ENCODE measurements at regions not wholly inside any gene's neighbourhood (a gene's known extent, or its start where the extent isn't known, plus 50 kb on each side); places are given as distances from the start of the nearest gene placed in this dataset.
"Not testable (repeated sequence)": the region's sequence is repeated elsewhere in the genome, so short reads cannot be mapped to it uniquely, and the experiment has no call there.

DNA sequence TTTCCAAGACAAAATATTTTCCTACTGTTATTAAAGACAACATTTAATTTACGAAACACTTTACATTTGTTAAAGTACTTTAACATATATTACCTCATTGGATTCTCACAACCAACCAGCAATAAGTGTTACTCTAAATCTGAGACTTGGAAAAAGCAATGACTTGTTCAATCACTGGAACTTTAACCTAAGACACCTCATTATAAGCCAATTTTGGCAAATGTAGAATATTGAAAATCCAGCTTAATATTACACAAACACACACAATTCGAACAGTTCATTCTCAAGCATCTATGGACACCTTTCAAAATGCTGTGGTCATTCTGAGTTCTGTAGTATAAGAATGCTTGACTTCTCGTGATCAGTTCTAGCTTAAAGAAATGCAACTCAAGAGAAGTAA is 619.4 kb upstream of the CHAC2 start:
- Histone ChIP-seq H3K9ac (ENCODE audit: low read length) (no peak overlapping the region), H3K9me2 (replicated peaks; ENCODE audit: insufficient read depth, low read length) (no peaks in the 10 kb centered on the region), H3K27ac (ENCODE audit: low read length) (no peak overlapping the region), H3K4me3 (ENCODE audit: low read length) (no peak overlapping the region), H3K4me1 (ENCODE audit: low read length) (no peaks in the 10 kb centered on the region), H4K20me1 (ENCODE audit: insufficient read depth, low read depth, low read length) (no peaks in the 10 kb centered on the region), H3K27me3 (ENCODE audit: low read length) (no peaks in the 10 kb centered on the region), H2AFZ (ENCODE audit: low read length) (no peak overlapping the region), H3K4me2 (ENCODE audit: low read depth, low read length, poor library complexity, severe bottlenecking) (no peak overlapping the region), H3K36me3 (ENCODE audit: insufficient read depth, low read length) (no peaks in the 10 kb centered on the region), H3K79me2 (ENCODE audit: low read length) (no peaks in the 10 kb centered on the region), H3K9me3 (ENCODE audit: low read length) (no peaks in the 10 kb centered on the region)
- DNase-seq, result no peak

DNA sequence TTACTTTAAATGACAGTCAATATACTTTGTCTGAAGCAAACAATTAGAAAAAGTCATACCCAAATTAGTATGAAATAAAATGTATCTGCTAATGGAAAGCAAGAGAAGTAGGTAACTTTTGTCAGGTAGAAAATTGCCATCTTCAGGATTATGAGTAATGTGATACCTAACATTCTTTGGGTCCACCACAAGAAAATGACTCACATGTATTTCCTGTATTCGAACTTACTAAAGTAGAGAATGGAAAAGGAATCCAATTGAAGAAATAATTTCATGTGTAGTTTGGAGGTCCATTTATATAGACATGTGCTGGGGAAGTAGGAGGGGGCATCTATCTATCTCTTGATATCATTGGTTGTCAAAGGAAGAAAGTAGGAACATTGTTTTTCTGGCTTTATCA is 636.2 kb upstream of the CHAC2 start:
- H3K4me2 ChIP-seq (ENCODE audit: low read depth, low read length, poor library complexity, severe bottlenecking), result no peak overlapping the region
- H3K36me3 ChIP-seq (ENCODE audit: insufficient read depth, low read length), result no peaks in the 10 kb centered on the region
- H3K9me2 ChIP-seq (replicated peaks; ENCODE audit: insufficient read depth, low read length), result no peaks in the 10 kb centered on the region
- no peak overlapping the region for H3K27ac ChIP-seq (ENCODE audit: low read length)
- no peaks in the 10 kb centered on the region for H4K20me1 ChIP-seq (ENCODE audit: insufficient read depth, low read depth, low read length)
- no peaks in the 10 kb centered on the region for H3K9me3 ChIP-seq (ENCODE audit: low read length)
- no peak overlapping the region for H2AFZ ChIP-seq (ENCODE audit: low read length)
- H3K9ac ChIP-seq (ENCODE audit: low read length), result no peak overlapping the region
- H3K4me1 ChIP-seq (ENCODE audit: low read length), result no peaks in the 10 kb centered on the region
- H3K27me3 ChIP-seq (ENCODE audit: low read length), result no peaks in the 10 kb centered on the region
- no peaks in the 10 kb centered on the region for H3K79me2 ChIP-seq (ENCODE audit: low read length)
- no peak overlapping the region for H3K4me3 ChIP-seq (ENCODE audit: low read length)
- no peak for DNase-seq

DNA sequence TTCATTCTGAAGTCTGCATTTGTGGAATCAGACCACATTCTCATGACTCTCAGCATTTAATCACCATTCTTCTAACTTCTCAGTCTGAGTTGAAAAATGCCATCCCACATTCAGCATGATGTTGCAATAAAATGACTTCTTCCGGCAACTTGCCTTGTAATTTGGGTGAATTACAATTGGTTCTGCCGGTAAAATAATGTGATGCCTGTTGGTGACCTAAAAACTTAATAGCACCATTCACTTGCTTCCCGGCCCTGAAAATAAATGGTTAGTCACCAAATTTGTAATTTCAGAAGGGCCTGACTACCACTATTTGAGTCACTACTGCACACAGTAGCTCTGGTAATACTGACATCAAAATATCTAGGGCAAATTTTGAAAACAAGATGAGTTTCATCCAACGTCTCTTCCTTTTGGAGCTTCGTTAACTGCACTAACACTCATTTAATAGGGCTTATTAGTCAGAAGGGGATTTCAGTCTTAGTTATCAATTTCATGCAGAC is 637.1 kb upstream of the CHAC2 start:
- Histone ChIP-seq H3K4me3 (ENCODE audit: low read length) (no peak overlapping the region), H3K9me3 (ENCODE audit: low read length) (no peaks in the 10 kb centered on the region), H3K4me2 (ENCODE audit: low read depth, low read length, poor library complexity, severe bottlenecking) (no peak overlapping the region), H3K4me1 (ENCODE audit: low read length) (no peaks in the 10 kb centered on the region), H4K20me1 (ENCODE audit: insufficient read depth, low read depth, low read length) (no peaks in the 10 kb centered on the region), H2AFZ (ENCODE audit: low read length) (no peak overlapping the region), H3K27me3 (ENCODE audit: low read length) (no peaks in the 10 kb centered on the region), H3K27ac (ENCODE audit: low read length) (no peak overlapping the region), H3K79me2 (ENCODE audit: low read length) (no peaks in the 10 kb centered on the region), H3K9ac (ENCODE audit: low read length) (no peak overlapping the region), H3K36me3 (ENCODE audit: insufficient read depth, low read length) (no peaks in the 10 kb centered on the region), H3K9me2 (replicated peaks; ENCODE audit: insufficient read depth, low read length) (no peaks in the 10 kb centered on the region)
- no peak for DNase-seq

- Histone ChIP-seq H3K4me1 (ENCODE audit: low read length) (no peaks in the 10 kb centered on the region), H3K4me3 (ENCODE audit: low read length) (no peak overlapping the region), H3K27ac (ENCODE audit: low read length) (no peak overlapping the region), H3K9me2 (replicated peaks; ENCODE audit: insufficient read depth, low read length) (no peaks in the 10 kb centered on the region), H3K4me2 (ENCODE audit: low read depth, low read length, poor library complexity, severe bottlenecking) (no peak overlapping the region), H3K36me3 (ENCODE audit: insufficient read depth, low read length) (no peaks in the 10 kb centered on the region), H3K9me3 (ENCODE audit: low read length) (no peaks in the 10 kb centered on the region), H2AFZ (ENCODE audit: low read length) (no peak overlapping the region), H3K9ac (ENCODE audit: low read length) (no peak overlapping the region), H3K79me2 (ENCODE audit: low read length) (no peaks in the 10 kb centered on the region), H3K27me3 (ENCODE audit: low read length) (no peaks in the 10 kb centered on the region), H4K20me1 (ENCODE audit: insufficient read depth, low read depth, low read length) (no peaks in the 10 kb centered on the region)
- no peak for DNase-seq
These were observed 637.8 kb upstream of the CHAC2 start for GRCh38 chr2:53129851-53130250.

- H3K9me3 ChIP-seq (ENCODE audit: low read length), result no peaks in the 10 kb centered on the region
- no peaks in the 10 kb centered on the region for H3K4me1 ChIP-seq (ENCODE audit: low read length)
These were observed 640.4 kb upstream of the CHAC2 start for GRCh38 chr2:53127061-53127650.

DNA sequence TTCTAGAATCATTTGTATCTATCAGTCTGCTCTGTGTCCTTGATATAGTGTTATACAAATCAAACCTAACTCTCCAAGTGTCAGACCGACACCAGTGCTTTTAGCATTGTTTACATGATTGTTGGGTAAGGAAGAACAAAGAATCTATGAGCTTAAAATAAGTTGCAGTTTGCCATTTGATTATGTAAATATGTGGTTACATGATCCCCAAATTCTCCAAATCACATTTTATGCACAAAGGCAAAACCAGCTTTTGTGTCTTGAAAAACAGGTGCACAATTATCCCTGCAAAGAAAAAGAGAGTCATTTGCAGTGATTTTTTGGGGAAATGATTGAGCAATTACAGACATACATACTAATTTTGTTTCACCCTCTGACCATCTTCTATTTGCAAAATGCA is 652.6 kb upstream of the CHAC2 start:
- Histone ChIP-seq H3K9me2 (replicated peaks; ENCODE audit: insufficient read depth, low read length) (no peaks in the 10 kb centered on the region), H3K4me2 (ENCODE audit: low read depth, low read length, poor library complexity, severe bottlenecking) (no peak overlapping the region), H3K27me3 (ENCODE audit: low read length) (no peaks in the 10 kb centered on the region), H2AFZ (ENCODE audit: low read length) (no peak overlapping the region), H3K79me2 (ENCODE audit: low read length) (no peaks in the 10 kb centered on the region), H3K4me3 (ENCODE audit: low read length) (no peak overlapping the region), H3K9ac (ENCODE audit: low read length) (no peak overlapping the region), H3K27ac (ENCODE audit: low read length) (no peak overlapping the region), H3K4me1 (ENCODE audit: low read length) (no peaks in the 10 kb centered on the region), H3K36me3 (ENCODE audit: insufficient read depth, low read length) (no peaks in the 10 kb centered on the region), H3K9me3 (ENCODE audit: low read length) (no peaks in the 10 kb centered on the region), H4K20me1 (ENCODE audit: insufficient read depth, low read depth, low read length) (no peaks in the 10 kb centered on the region)
- no peak for DNase-seq

More at GRCh38 chr2:53127061-53127650, 640.4 kb upstream of the CHAC2 start:
- Histone ChIP-seq H3K4me3 (ENCODE audit: low read length) (no peak overlapping the region), H3K27ac (ENCODE audit: low read length) (no peak overlapping the region), H2AFZ (ENCODE audit: low read length) (no peak overlapping the region), H3K36me3 (ENCODE audit: insufficient read depth, low read length) (no peaks in the 10 kb centered on the region), H3K79me2 (ENCODE audit: low read length) (no peaks in the 10 kb centered on the region), H3K9me2 (replicated peaks; ENCODE audit: insufficient read depth, low read length) (no peaks in the 10 kb centered on the region), H4K20me1 (ENCODE audit: insufficient read depth, low read depth, low read length) (no peaks in the 10 kb centered on the region), H3K27me3 (ENCODE audit: low read length) (no peaks in the 10 kb centered on the region), H3K4me2 (ENCODE audit: low read depth, low read length, poor library complexity, severe bottlenecking) (no peak overlapping the region), H3K9ac (ENCODE audit: low read length) (no peak overlapping the region)
- no peak for DNase-seq

DNA sequence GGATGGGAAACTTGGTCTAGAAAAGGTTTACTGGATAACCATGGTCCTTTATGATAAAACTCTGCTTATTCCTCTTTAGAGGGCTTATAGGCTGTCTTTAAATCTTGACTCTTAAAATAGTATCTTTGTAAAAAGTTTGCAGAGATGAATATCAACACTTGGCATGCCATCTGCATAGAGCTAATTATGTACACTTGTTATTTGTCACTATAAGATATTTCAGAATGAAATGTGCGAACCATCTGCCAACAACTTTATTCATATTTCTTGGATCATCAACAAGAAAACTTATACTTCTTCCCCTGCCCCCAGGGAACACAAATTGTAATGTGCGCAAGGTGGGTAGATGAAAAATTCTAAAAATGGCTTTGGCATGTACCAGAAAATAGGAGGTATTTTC is 653.0 kb upstream of the CHAC2 start:
- no peaks in the 10 kb centered on the region for H4K20me1 ChIP-seq (ENCODE audit: insufficient read depth, low read depth, low read length)
- no peak overlapping the region for H3K9ac ChIP-seq (ENCODE audit: low read length)
- DNase-seq, result no peak
- H3K4me3 ChIP-seq (ENCODE audit: low read length), result no peak overlapping the region
- H2AFZ ChIP-seq (ENCODE audit: low read length), result no peak overlapping the region
- H3K79me2 ChIP-seq (ENCODE audit: low read length), result no peaks in the 10 kb centered on the region
- H3K9me2 ChIP-seq (replicated peaks; ENCODE audit: insufficient read depth, low read length), result no peaks in the 10 kb centered on the region
- no peaks in the 10 kb centered on the region for H3K9me3 ChIP-seq (ENCODE audit: low read length)
- no peaks in the 10 kb centered on the region for H3K27me3 ChIP-seq (ENCODE audit: low read length)
- H3K4me1 ChIP-seq (ENCODE audit: low read length), result no peaks in the 10 kb centered on the region
- no peak overlapping the region for H3K4me2 ChIP-seq (ENCODE audit: low read depth, low read length, poor library complexity, severe bottlenecking)
- H3K36me3 ChIP-seq (ENCODE audit: insufficient read depth, low read length), result no peaks in the 10 kb centered on the region
- no peak overlapping the region for H3K27ac ChIP-seq (ENCODE audit: low read length)

GRCh38 chr2:53112408-53112807 is 655.2 kb upstream of the CHAC2 start:
- not testable (repeated sequence) for H3K4me3 ChIP-seq (ENCODE audit: low read length); DNase-seq; H3K27ac ChIP-seq (ENCODE audit: low read length); H3K27me3 ChIP-seq (ENCODE audit: low read length); H3K4me2 ChIP-seq (ENCODE audit: low read depth, low read length, poor library complexity, severe bottlenecking); H3K9ac ChIP-seq (ENCODE audit: low read length); H3K9me2 ChIP-seq (replicated peaks; ENCODE audit: insufficient read depth, low read length); H3K9me3 ChIP-seq (ENCODE audit: low read length); H3K4me1 ChIP-seq (ENCODE audit: low read length); H3K36me3 ChIP-seq (ENCODE audit: insufficient read depth, low read length); H4K20me1 ChIP-seq (ENCODE audit: insufficient read depth, low read depth, low read length); H3K79me2 ChIP-seq (ENCODE audit: low read length); H2AFZ ChIP-seq (ENCODE audit: low read length)

- H4K20me1 ChIP-seq (ENCODE audit: insufficient read depth, low read depth, low read length), result no peaks in the 10 kb centered on the region
- H3K4me2 ChIP-seq (ENCODE audit: low read depth, low read length, poor library complexity, severe bottlenecking), result no peak overlapping the region
- H2AFZ ChIP-seq (ENCODE audit: low read length), result no peak overlapping the region
- H3K9me2 ChIP-seq (replicated peaks; ENCODE audit: insufficient read depth, low read length), result no peaks in the 10 kb centered on the region
- DNase-seq, result no peak
- no peaks in the 10 kb centered on the region for H3K27me3 ChIP-seq (ENCODE audit: low read length)
- no peaks in the 10 kb centered on the region for H3K79me2 ChIP-seq (ENCODE audit: low read length)
- H3K9ac ChIP-seq (ENCODE audit: low read length), result no peak overlapping the region
- H3K4me1 ChIP-seq (ENCODE audit: low read length), result no peaks in the 10 kb centered on the region
- no peak overlapping the region for H3K27ac ChIP-seq (ENCODE audit: low read length)
- no peak overlapping the region for H3K4me3 ChIP-seq (ENCODE audit: low read length)
- no peaks in the 10 kb centered on the region for H3K9me3 ChIP-seq (ENCODE audit: low read length)
- no peaks in the 10 kb centered on the region for H3K36me3 ChIP-seq (ENCODE audit: insufficient read depth, low read length)
These were observed 656.2 kb upstream of the CHAC2 start for GRCh38 chr2:53111406-53111805.

Data from Karpas-422 (cell line).